SK-N-SH treated with all-trans-retinoic acid at 6 μM for 48 hours (cell line): ENCODE measurements at regions not wholly inside any gene's neighbourhood (a gene's known extent, or its start where the extent isn't known, plus 50 kb on each side); places are given as distances from the start of the nearest gene placed in this dataset.

ENCODE experiments used
- ATAC-seq: fragments of 200-7000 bp; cut with Tn5 transposase; 3 replicates; pipeline ENCODE4 v1.9.1; 2020; ENCODE audit warnings: mild to moderate bottlenecking, moderate library complexity
- ARNTL ChIP-seq: fragments of 450-650 bp; formaldehyde crosslinking; IDR thresholded peaks from 2 replicates; pipeline ENCODE4 v1.5.0; 2020; ENCODE audit warnings: low read depth, mild to moderate bottlenecking, moderate library complexity, borderline replicate concordance
- BACH2 ChIP-seq: fragments of 250-450 bp; sonication (Bioruptor Pico); IDR thresholded peaks from 2 replicates; pipeline ENCODE4 v1.9.0; 2021; ENCODE audit warnings: mild to moderate bottlenecking, borderline replicate concordance
- CREB5 ChIP-seq: fragments of 250-450 bp; sonication (Bioruptor Pico); IDR thresholded peaks from 2 replicates; pipeline ENCODE4 v1.5.1; 2020; ENCODE audit warnings: low read depth, mild to moderate bottlenecking, moderate library complexity
- CSDC2 ChIP-seq: fragments of 250-450 bp; sonication (Bioruptor Pico); IDR thresholded peaks from 2 replicates; pipeline ENCODE4 v1.5.0; 2020; ENCODE audit warnings: mild to moderate bottlenecking, moderate library complexity
- GLIS3 ChIP-seq: fragments of 250-450 bp; sonication (Bioruptor Pico); IDR thresholded peaks from 2 replicates; pipeline ENCODE4 v1.5.0; 2020; ENCODE audit warnings: mild to moderate bottlenecking, moderate library complexity
- ISL1 ChIP-seq: fragments of 250-450 bp; sonication (Bioruptor Pico); IDR thresholded peaks from 2 replicates; pipeline ENCODE4 v2.1.2; 2022; ENCODE audit warnings: mild to moderate bottlenecking, moderate library complexity
- OSR1 ChIP-seq: fragments of 250-450 bp; sonication (Bioruptor Pico); IDR thresholded peaks from 2 replicates; pipeline ENCODE4 v1.8.0; 2022; ENCODE audit warnings: moderate library complexity, mild to moderate bottlenecking, inconsistent platforms
- PATZ1 ChIP-seq: fragments of 250-450 bp; sonication (Bioruptor Pico); IDR thresholded peaks from 2 replicates; pipeline ENCODE4 v1.8.0; 2020; ENCODE audit warnings: mild to moderate bottlenecking, moderate library complexity, borderline replicate concordance
- POU6F1 ChIP-seq: fragments of 250-450 bp; sonication (Bioruptor Pico); IDR thresholded peaks from 2 replicates; pipeline ENCODE4 v1.8.0; 2021; ENCODE audit warnings: low read depth, mild to moderate bottlenecking, moderate library complexity, borderline replicate concordance
- RARB ChIP-seq: fragments of 250-450 bp; sonication (Bioruptor Pico); IDR thresholded peaks from 2 replicates; pipeline ENCODE4 v1.8.0; 2021; ENCODE audit warnings: mild to moderate bottlenecking, moderate library complexity
- TOX ChIP-seq: fragments of 250-450 bp; sonication (Bioruptor Pico); IDR thresholded peaks from 2 replicates; pipeline ENCODE4 v1.8.0; 2021; ENCODE audit warnings: mild to moderate bottlenecking, moderate library complexity, borderline replicate concordance
- ZC3H10 ChIP-seq: fragments of 250-450 bp; sonication (Bioruptor Pico); IDR thresholded peaks from 2 replicates; pipeline ENCODE4 v1.5.1; 2021; ENCODE audit warnings: mild to moderate bottlenecking, moderate library complexity
- ZFP3 ChIP-seq: fragments of 250-450 bp; sonication (Bioruptor Pico); IDR thresholded peaks from 2 replicates; pipeline ENCODE4 v1.5.0; 2020; ENCODE audit warnings: mild to moderate bottlenecking, moderate library complexity
- ZFP30 ChIP-seq: fragments of 450-650 bp; formaldehyde crosslinking; IDR thresholded peaks from 2 replicates; pipeline ENCODE4 v1.5.0; 2022; ENCODE audit warnings: mild to moderate bottlenecking, moderate library complexity
- ZNF565 ChIP-seq: fragments of 450-650 bp; formaldehyde crosslinking; conservative IDR thresholded peaks from 2 replicates; pipeline ENCODE4 v1.5.0; 2020; ENCODE audit warnings: low read depth, mild to moderate bottlenecking, moderate library complexity
- ZNF8 ChIP-seq: fragments of 450-650 bp; formaldehyde crosslinking; IDR thresholded peaks from 2 replicates; pipeline ENCODE4 v1.5.0; 2020; ENCODE audit warnings: mild to moderate bottlenecking, moderate library complexity
- TF ChIP-seq, protein P1 (sequence below): fragments of 250-450 bp; sonication (Bioruptor Pico); IDR thresholded peaks from 2 replicates; pipeline ENCODE4 v1.5.0; 2020; ENCODE audit warnings: mild to moderate bottlenecking, moderate library complexity
- TF ChIP-seq, protein P2 (sequence below): fragments of 250-450 bp; sonication (Bioruptor Pico); IDR thresholded peaks from 2 replicates; pipeline ENCODE4 v1.5.1; 2021; ENCODE audit warnings: mild to moderate bottlenecking, moderate library complexity

- TF ChIP-seq RARB (CRISPR knock-in tag) (no peak), ZNF565 (CRISPR knock-in tag) (no peak), ARNTL (CRISPR knock-in tag) (no peak), GLIS3 (CRISPR knock-in tag) (no peak), BACH2 (CRISPR knock-in tag) (no peak), OSR1 (CRISPR knock-in tag) (no peak), ZC3H10 (CRISPR knock-in tag) (no peak), ZNF8 (CRISPR knock-in tag) (no peak), CSDC2 (CRISPR knock-in tag) (no peak), ZFP3 (CRISPR knock-in tag) (no peak), PATZ1 (CRISPR knock-in tag) (no peak)
- ATAC-seq: peak; percentile 82
Measured at GRCh38 chr20:53829255-53829723, 235.7 kb upstream of the ZNF217 start.

GRCh38 chr20:53828682-53829254 lies 235.1 kb upstream of the ZNF217 start:
- peak; percentile 77 for ATAC-seq
- TF ChIP-seq ZFP30 (CRISPR knock-in tag): no peak

GRCh38 chr20:53828088-53828681 lies 234.5 kb upstream of the ZNF217 start:
- TF ChIP-seq ZC3H10 (CRISPR knock-in tag) (peak; percentile 89), TOX (CRISPR knock-in tag) (peak; percentile 46; the same call in 1 of the 2 replicates), POU6F1 (CRISPR knock-in tag) (0 out of 2 replicates have a peak, but pooled peaks have one; percentile 52), CREB5 (CRISPR knock-in tag) (peak; percentile 96), PATZ1 (CRISPR knock-in tag) (peak; percentile 97), ISL1 (CRISPR knock-in tag) (peak; percentile 95), ZFP3 (CRISPR knock-in tag) (no peak)
- TF ChIP-seq, protein P1, sequence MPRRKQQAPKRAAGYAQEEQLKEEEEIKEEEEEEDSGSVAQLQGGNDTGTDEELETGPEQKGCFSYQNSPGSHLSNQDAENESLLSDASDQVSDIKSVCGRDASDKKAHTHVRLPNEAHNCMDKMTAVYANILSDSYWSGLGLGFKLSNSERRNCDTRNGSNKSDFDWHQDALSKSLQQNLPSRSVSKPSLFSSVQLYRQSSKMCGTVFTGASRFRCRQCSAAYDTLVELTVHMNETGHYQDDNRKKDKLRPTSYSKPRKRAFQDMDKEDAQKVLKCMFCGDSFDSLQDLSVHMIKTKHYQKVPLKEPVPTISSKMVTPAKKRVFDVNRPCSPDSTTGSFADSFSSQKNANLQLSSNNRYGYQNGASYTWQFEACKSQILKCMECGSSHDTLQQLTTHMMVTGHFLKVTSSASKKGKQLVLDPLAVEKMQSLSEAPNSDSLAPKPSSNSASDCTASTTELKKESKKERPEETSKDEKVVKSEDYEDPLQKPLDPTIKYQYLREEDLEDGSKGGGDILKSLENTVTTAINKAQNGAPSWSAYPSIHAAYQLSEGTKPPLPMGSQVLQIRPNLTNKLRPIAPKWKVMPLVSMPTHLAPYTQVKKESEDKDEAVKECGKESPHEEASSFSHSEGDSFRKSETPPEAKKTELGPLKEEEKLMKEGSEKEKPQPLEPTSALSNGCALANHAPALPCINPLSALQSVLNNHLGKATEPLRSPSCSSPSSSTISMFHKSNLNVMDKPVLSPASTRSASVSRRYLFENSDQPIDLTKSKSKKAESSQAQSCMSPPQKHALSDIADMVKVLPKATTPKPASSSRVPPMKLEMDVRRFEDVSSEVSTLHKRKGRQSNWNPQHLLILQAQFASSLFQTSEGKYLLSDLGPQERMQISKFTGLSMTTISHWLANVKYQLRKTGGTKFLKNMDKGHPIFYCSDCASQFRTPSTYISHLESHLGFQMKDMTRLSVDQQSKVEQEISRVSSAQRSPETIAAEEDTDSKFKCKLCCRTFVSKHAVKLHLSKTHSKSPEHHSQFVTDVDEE (CRISPR knock-in tag): no peak
- TF ChIP-seq, protein P2, sequence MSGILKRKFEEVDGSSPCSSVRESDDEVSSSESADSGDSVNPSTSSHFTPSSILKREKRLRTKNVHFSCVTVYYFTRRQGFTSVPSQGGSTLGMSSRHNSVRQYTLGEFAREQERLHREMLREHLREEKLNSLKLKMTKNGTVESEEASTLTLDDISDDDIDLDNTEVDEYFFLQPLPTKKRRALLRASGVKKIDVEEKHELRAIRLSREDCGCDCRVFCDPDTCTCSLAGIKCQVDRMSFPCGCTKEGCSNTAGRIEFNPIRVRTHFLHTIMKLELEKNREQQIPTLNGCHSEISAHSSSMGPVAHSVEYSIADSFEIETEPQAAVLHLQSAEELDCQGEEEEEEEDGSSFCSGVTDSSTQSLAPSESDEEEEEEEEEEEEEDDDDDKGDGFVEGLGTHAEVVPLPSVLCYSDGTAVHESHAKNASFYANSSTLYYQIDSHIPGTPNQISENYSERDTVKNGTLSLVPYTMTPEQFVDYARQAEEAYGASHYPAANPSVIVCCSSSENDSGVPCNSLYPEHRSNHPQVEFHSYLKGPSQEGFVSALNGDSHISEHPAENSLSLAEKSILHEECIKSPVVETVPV: 0 out of 2 replicates have a peak, but pooled peaks have one; percentile 46
- ATAC-seq: peak; percentile 63
